PC-9 (cell line): ENCODE measurements at regions not wholly inside any gene's neighbourhood (a gene's known extent, or its start where the extent isn't known, plus 50 kb on each side); places are given as distances from the start of the nearest gene placed in this dataset.
A peak's percentile ranks its signal among the peaks of the same experiment; 100 is the strongest.
"Not testable (repeated sequence)": the region's sequence is repeated elsewhere in the genome, so short reads cannot be mapped to it uniquely, and the experiment has no call there.

Experiments used
- BruUV-seq: library from RNA; stranded (reverse); fragments of 400-500 nt; replicated peaks from 2 replicates; lab custom pipeline; 2021; lab: Mats Ljungman, UMichigan
- CTCF ChIA-PET: fragments of 300-600 bp; sonication (Branson Sonifier 250); formaldehyde crosslinking; loops from one replicate; lab custom pipeline; 2022; ENCODE audit warnings: antibody characterized with exemption; lab: Charles Lee
- POLR2A ChIA-PET: fragments of 300-600 bp; sonication (Branson Sonifier 250); formaldehyde crosslinking; loops from one replicate; lab custom pipeline; 2022; ENCODE audit warnings: antibody characterized with exemption; ENCODE audit not compliant: unreplicated experiment; lab: Charles Lee
- DNase-seq, 2 experiments: peaks; one replicate each; pipeline versions ENCODE4 v3.0.0 to v3.0.0-alpha.2; 2015 to 2022; ENCODE audit warnings: mixed read lengths in 1 of 2
- H2AFZ ChIP-seq: fragments of 200-600 bp; sonication (generic); 2 replicates; pipeline ENCODE4 v1.8.1; 2017; ENCODE audit warnings: antibody characterized with exemption
- H3F3A ChIP-seq: fragments of 200-600 bp; sonication (generic); 2 replicates; pipeline ENCODE4 v1.8.1; 2017; ENCODE audit warnings: antibody characterized with exemption, mild to moderate bottlenecking, low read depth; ENCODE audit not compliant: insufficient read depth
- H3K27ac ChIP-seq: fragments of 200-600 bp; sonication (generic); 2 replicates; pipeline ENCODE4 v1.6.1; 2016; ENCODE audit warnings: mixed run types
- H3K27me3 ChIP-seq: fragments of 200-600 bp; sonication (generic); 2 replicates; pipeline ENCODE4 v1.6.1; 2016; ENCODE audit warnings: low read depth, mixed run types; ENCODE audit not compliant: insufficient read depth
- H3K36me3 ChIP-seq: fragments of 200-600 bp; sonication (generic); 2 replicates; pipeline ENCODE4 v1.6.1; 2016; ENCODE audit warnings: low read depth, mixed run types
- H3K4me1 ChIP-seq: fragments of 200-600 bp; sonication (generic); replicated peaks from 2 replicates; pipeline ENCODE4 v1.6.1; 2016; ENCODE audit warnings: mixed run types; ENCODE audit not compliant: insufficient read depth
- H3K4me2 ChIP-seq: fragments of 200-600 bp; sonication (generic); 2 replicates; pipeline ENCODE4 v1.6.1; 2017; ENCODE audit warnings: mixed run types
- H3K4me3 ChIP-seq: fragments of 200-600 bp; sonication (generic); 2 replicates; pipeline ENCODE4 v1.6.1; 2016; ENCODE audit warnings: mixed run types
- H3K79me2 ChIP-seq: fragments of 200-600 bp; sonication (generic); 2 replicates; pipeline ENCODE4 v1.6.1; 2017; ENCODE audit warnings: low read depth, mixed run types
- H3K9me2 ChIP-seq: fragments of 200-600 bp; sonication (generic); 2 replicates; pipeline ENCODE4 v1.8.1; 2017; ENCODE audit warnings: mild to moderate bottlenecking; ENCODE audit not compliant: insufficient read depth
- H3K9me3 ChIP-seq: fragments of 200-600 bp; sonication (generic); 2 replicates; pipeline ENCODE4 v1.8.1; 2016; ENCODE audit warnings: low read depth; ENCODE audit not compliant: insufficient read depth
- H4K20me1 ChIP-seq: fragments of 200-600 bp; sonication (generic); 2 replicates; pipeline ENCODE4 v1.8.1; 2017; ENCODE audit not compliant: insufficient read depth
- EZH2 ChIP-seq: fragments of 200-600 bp; sonication (generic); IDR thresholded peaks from 2 replicates; pipeline ENCODE4 v1.8.0; 2017; ENCODE audit warnings: antibody characterized with exemption, low read depth
- intact Hi-C: fragments of 100-400 bp; cut with micrococcal nuclease; formaldehyde crosslinking; loops from one replicate; pipeline ENCODE4 v1.10.0; 2022; ENCODE audit not compliant: unreplicated experiment
- TF ChIP-seq, protein P1 (sequence below): fragments of 200-600 bp; sonication (generic); conservative IDR thresholded peaks from 2 replicates; pipeline ENCODE4 v1.6.1; 2017; ENCODE audit warnings: mixed run types, antibody characterized with exemption, mild to moderate bottlenecking, moderate library complexity

DNA sequence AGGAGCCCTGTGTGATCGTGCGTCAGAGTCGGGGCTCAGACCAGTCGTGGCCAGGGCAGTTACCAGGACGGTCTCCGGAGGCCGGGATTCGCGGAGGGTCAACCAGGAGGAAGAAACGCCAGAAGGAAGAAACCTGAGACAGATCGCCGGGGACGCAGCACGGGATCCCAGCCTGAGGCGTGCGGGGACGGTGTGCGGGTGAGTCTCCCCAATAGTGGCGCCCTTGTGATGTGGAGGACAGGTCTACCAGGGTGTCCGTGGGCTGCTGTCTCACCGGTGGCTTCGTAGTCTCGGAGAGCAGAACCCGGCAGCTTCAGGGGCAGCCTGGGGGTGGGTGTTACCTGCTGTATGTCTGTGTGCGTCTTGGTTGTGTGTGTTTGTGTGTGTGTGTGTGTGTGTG is 1399.1 kb upstream of the PCDH10 start:
- H4K20me1 ChIP-seq, H3K27me3 ChIP-seq, H3K9me2 ChIP-seq, H3K4me3 ChIP-seq, POLR2A ChIA-PET, H3K36me3 ChIP-seq, H3K27ac ChIP-seq, BruUV-seq, H2AFZ ChIP-seq, H3F3A ChIP-seq, H3K9me3 ChIP-seq, intact Hi-C loops, H3K4me1 ChIP-seq, CTCF ChIA-PET, H3K4me2 ChIP-seq, DNase-seq, H3K79me2 ChIP-seq: not testable (repeated sequence)

DNA sequence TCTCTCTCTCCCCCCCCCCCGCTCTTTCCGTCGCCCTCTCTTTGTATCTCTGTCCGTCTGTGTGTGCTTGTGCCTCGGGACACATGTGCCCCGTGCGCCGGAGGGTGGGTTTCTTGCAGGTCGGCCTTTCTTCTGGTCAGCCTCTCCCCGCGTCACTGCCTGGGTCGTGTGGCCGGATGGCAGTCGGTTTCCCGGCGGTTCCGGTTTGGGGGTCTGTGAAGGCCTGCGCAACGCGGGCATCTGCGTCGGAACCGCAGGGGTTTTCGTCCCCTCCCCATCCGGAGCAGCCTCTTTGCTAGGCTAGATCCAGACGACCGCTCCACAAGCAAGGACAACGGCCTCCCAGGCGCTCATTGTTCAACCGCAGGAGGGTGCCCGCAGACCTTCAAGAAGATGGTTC is 1398.6 kb upstream of the PCDH10 start:
- DNase-seq, H3K9me3 ChIP-seq, H3K9me2 ChIP-seq, BruUV-seq, H3K27ac ChIP-seq, H2AFZ ChIP-seq, H3K27me3 ChIP-seq, H3K4me2 ChIP-seq, H3K4me1 ChIP-seq, H3F3A ChIP-seq, H3K36me3 ChIP-seq, CTCF ChIA-PET, H3K79me2 ChIP-seq, intact Hi-C loops, POLR2A ChIA-PET, H3K4me3 ChIP-seq, H4K20me1 ChIP-seq: not testable (repeated sequence)

DNA sequence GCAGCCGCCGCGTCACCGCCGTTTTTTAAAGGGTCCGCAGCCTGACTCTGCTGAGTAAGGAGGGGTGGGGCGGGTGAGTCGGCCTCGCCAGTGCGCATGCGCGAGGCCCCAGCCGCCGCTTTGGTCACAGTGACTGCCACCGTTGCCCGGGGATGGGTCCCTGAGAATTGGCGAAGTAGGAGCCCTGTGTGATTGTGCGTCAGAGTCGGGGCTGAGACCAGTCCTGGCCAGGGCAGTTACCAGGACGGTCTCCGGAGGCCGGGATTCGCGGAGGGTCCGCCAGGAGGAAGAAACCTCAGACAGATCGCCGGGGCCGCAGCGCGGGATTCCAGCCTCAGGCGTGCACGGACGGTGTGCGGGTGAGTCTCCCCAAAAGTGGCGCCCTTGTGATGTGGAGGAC is 1386.9 kb upstream of the PCDH10 start:
- H3K4me2 ChIP-seq, CTCF ChIA-PET, H3K4me3 ChIP-seq, H3K9me3 ChIP-seq, BruUV-seq, H3F3A ChIP-seq, H3K4me1 ChIP-seq, H4K20me1 ChIP-seq, H3K79me2 ChIP-seq, H3K27me3 ChIP-seq, H3K36me3 ChIP-seq, intact Hi-C loops, H2AFZ ChIP-seq, DNase-seq, H3K27ac ChIP-seq, POLR2A ChIA-PET, H3K9me2 ChIP-seq: not testable (repeated sequence)

DNA sequence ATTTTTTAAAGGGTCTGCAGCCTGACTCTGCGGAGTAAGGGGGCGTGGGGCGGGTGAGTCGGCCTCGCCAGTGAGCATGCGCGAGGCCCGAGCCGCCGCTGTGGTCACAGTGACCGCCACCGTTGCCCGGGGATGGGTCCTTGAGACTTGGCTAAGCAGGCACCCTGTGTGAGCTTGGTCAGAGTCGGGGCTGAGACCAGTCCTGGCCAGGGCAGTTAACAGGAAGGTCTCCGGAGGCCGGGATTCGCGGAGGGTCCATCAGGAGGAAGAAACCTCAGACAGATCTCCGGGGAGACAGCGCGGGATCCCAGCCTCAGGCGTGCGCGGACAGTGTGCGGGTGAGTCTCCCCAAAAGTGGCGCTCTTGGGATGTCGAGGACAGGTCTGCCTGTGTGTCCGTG is 1384.4 kb upstream of the PCDH10 start:
- TF ChIP-seq EZH2: no peak
- TF ChIP-seq, protein P1, sequence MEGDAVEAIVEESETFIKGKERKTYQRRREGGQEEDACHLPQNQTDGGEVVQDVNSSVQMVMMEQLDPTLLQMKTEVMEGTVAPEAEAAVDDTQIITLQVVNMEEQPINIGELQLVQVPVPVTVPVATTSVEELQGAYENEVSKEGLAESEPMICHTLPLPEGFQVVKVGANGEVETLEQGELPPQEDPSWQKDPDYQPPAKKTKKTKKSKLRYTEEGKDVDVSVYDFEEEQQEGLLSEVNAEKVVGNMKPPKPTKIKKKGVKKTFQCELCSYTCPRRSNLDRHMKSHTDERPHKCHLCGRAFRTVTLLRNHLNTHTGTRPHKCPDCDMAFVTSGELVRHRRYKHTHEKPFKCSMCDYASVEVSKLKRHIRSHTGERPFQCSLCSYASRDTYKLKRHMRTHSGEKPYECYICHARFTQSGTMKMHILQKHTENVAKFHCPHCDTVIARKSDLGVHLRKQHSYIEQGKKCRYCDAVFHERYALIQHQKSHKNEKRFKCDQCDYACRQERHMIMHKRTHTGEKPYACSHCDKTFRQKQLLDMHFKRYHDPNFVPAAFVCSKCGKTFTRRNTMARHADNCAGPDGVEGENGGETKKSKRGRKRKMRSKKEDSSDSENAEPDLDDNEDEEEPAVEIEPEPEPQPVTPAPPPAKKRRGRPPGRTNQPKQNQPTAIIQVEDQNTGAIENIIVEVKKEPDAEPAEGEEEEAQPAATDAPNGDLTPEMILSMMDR: no peak
- no peaks in the 10 kb centered on the region for H3K9me2 ChIP-seq
- intact Hi-C loops: no loop called here
- no peak overlapping the region for H3K4me3 ChIP-seq
- no peaks in the 10 kb centered on the region for H3K27me3 ChIP-seq
- H3K9me3 ChIP-seq: no peaks in the 10 kb centered on the region
- BruUV-seq: no TSS peak
- no peaks in the 10 kb centered on the region for H3K36me3 ChIP-seq
- no peaks in the 10 kb centered on the region for H3F3A ChIP-seq
- H4K20me1 ChIP-seq: no peaks in the 10 kb centered on the region
- no peaks in the 10 kb centered on the region for H3K79me2 ChIP-seq
- ChIA-PET POLR2A (no interaction called here), CTCF (no interaction called here)
- H2AFZ ChIP-seq: no peak overlapping the region
- DNase-seq: no peak
- no peak overlapping the region for H3K4me2 ChIP-seq
- H3K4me1 ChIP-seq: no peaks in the 10 kb centered on the region
- no peak overlapping the region for H3K27ac ChIP-seq

DNA sequence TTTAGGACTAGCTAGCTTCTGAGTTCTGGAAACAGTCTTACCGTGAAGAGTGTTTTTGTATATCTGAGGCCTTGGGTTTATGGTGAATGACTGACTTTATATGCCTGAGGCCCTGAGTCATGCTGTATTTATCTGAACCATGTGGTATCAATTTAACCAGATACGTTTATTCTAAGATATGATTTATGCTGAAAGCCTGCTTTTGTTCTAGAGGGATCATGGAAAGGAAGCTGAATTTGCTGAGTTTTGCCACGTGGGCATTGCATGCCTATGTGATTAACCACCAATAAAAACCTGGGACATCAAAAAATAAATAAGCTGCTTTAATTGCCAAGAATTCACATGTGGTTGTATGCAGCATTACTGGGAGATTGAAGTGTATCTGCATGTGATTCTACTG is 1374.7 kb upstream of the PCDH10 start:
- POLR2A ChIA-PET, CTCF ChIA-PET, BruUV-seq: not testable (repeated sequence)

DNA sequence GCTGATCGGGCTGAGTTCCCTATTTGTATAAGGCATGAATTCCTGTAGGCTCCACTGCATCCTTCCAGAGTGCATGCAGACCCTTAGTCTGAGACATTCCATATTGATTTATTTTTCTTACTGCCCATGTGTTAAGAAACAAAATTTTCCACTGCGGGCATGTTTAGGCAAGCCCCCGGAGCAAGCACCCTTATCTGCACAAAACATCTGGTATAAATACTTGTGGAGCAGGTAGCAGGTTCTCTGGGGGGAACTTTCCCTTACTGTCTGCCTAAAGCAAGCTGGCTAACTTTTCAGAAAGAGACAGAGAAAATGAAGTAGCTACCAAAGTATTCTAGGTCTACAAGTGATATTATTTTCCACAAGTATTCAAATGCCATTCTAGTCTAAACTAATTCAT is 1338.5 kb upstream of the PCDH10 start:
- H3K27ac ChIP-seq: not testable (repeated sequence)

More for the DNA sequence above, 1374.7 kb upstream of the PCDH10 start:
- H3K27me3 ChIP-seq, H3K36me3 ChIP-seq, H3K4me2 ChIP-seq, H2AFZ ChIP-seq, H3K79me2 ChIP-seq, H3K27ac ChIP-seq, H3F3A ChIP-seq, H3K4me3 ChIP-seq, H3K4me1 ChIP-seq, intact Hi-C loops, H3K9me2 ChIP-seq, H3K9me3 ChIP-seq, H4K20me1 ChIP-seq: not testable (repeated sequence)
- peak in 1 of 2 experiments; percentile 35 for DNase-seq

More for the DNA sequence above, 1338.5 kb upstream of the PCDH10 start:
- H3K9me3 ChIP-seq, H3K27me3 ChIP-seq, H3K79me2 ChIP-seq, intact Hi-C loops, H3K4me3 ChIP-seq, H3K4me1 ChIP-seq, H3K9me2 ChIP-seq, H3K36me3 ChIP-seq, H4K20me1 ChIP-seq, H3K4me2 ChIP-seq, H2AFZ ChIP-seq, BruUV-seq, DNase-seq, CTCF ChIA-PET, H3F3A ChIP-seq, POLR2A ChIA-PET: not testable (repeated sequence)
